ENCODE measurements at regions not wholly inside any gene's neighbourhood (a gene's known extent, or its start where the extent isn't known, plus 50 kb on each side); places are given as distances from the start of the nearest gene placed in this dataset.

GRCh38 chr3:95312650-95313049, 1249.8 kb downstream of the NSUN3 start:
- Mint-ChIP-seq H3K4me3 (no peak overlapping the region), H3K27ac (no peak overlapping the region), H3K36me3 (peaks cover 8% of the 10 kb centered on the region), H3K4me1 (no peaks in the 10 kb centered on the region), H3K9me3 (peaks cover 9 to 19% of the 10 kb centered on the region in 2 donors), H3K27me3 (ENCODE audit: low read depth in 2 of 2) (no peaks in the 10 kb centered on the region)
- no peaks in the 10 kb centered on the region for H3K27me3 ChIP-seq (ENCODE audit: control insufficient read depth, insufficient read depth, low read length)
- TF ChIP-seq, protein P1, sequence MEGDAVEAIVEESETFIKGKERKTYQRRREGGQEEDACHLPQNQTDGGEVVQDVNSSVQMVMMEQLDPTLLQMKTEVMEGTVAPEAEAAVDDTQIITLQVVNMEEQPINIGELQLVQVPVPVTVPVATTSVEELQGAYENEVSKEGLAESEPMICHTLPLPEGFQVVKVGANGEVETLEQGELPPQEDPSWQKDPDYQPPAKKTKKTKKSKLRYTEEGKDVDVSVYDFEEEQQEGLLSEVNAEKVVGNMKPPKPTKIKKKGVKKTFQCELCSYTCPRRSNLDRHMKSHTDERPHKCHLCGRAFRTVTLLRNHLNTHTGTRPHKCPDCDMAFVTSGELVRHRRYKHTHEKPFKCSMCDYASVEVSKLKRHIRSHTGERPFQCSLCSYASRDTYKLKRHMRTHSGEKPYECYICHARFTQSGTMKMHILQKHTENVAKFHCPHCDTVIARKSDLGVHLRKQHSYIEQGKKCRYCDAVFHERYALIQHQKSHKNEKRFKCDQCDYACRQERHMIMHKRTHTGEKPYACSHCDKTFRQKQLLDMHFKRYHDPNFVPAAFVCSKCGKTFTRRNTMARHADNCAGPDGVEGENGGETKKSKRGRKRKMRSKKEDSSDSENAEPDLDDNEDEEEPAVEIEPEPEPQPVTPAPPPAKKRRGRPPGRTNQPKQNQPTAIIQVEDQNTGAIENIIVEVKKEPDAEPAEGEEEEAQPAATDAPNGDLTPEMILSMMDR (IDR thresholded peaks at IDR 0.05), result no peak
- no peaks in the 10 kb centered on the region for H3K4me1 ChIP-seq (ENCODE audit: control insufficient read depth, insufficient read depth, low read length)
- ATAC-seq (no peak), DNase-seq (no peak)
- H3K4me3 ChIP-seq (ENCODE audit: low read length), result no peak overlapping the region
- peaks cover 5% of the 10 kb centered on the region for H3K9me3 ChIP-seq (ENCODE audit: control insufficient read depth, insufficient read depth, low read length)
- no peak overlapping the region for H3K27ac ChIP-seq (ENCODE audit: low read length)
- no peaks in the 10 kb centered on the region for H3K36me3 ChIP-seq (ENCODE audit: control insufficient read depth, insufficient read depth, low read length)
- intact Hi-C loops (cut with micrococcal nuclease), result no loop called here
- 72% methylated on average over 2 of the region's 3 CpGs for WGBS (ENCODE audit: insufficient coverage)

GRCh38 chr3:95319921-95320494, 1257.1 kb downstream of the NSUN3 start:
- no peak for ATAC-seq
- TF ChIP-seq, protein P1 (IDR thresholded peaks at IDR 0.05), result no peak
- H3K27me3 ChIP-seq (ENCODE audit: control insufficient read depth, insufficient read depth, low read length), result no peaks in the 10 kb centered on the region
- DNase-seq, result no peak
- H3K4me3 ChIP-seq (ENCODE audit: low read length), result no peak overlapping the region
- WGBS (ENCODE audit: insufficient coverage), result 59% methylated on average over 2 of the region's 3 CpGs
- no peak overlapping the region for H3K27ac Mint-ChIP-seq
- peaks cover 11 to 18% of the 10 kb centered on the region in 2 donors for H3K9me3 Mint-ChIP-seq
- no peaks in the 10 kb centered on the region for H3K36me3 Mint-ChIP-seq
- no peaks in the 10 kb centered on the region for H3K27me3 Mint-ChIP-seq (ENCODE audit: low read depth in 2 of 2)
- no peaks in the 10 kb centered on the region for H3K4me1 ChIP-seq (ENCODE audit: control insufficient read depth, insufficient read depth, low read length)
- H3K27ac ChIP-seq (ENCODE audit: low read length), result no peak overlapping the region
- H3K9me3 ChIP-seq (ENCODE audit: control insufficient read depth, insufficient read depth, low read length), result no peaks in the 10 kb centered on the region
- intact Hi-C loops (cut with micrococcal nuclease), result no loop called here
- H3K4me1 Mint-ChIP-seq, result no peaks in the 10 kb centered on the region
- H3K36me3 ChIP-seq (ENCODE audit: control insufficient read depth, insufficient read depth, low read length), result no peaks in the 10 kb centered on the region
- no peak overlapping the region for H3K4me3 Mint-ChIP-seq

GRCh38 chr3:95327478-95327877, 1264.6 kb downstream of the NSUN3 start:
- TF ChIP-seq, protein P1 (IDR thresholded peaks at IDR 0.05), result no peak
- Histone ChIP-seq H3K27ac (ENCODE audit: low read length) (no peak overlapping the region), H3K4me1 (ENCODE audit: control insufficient read depth, insufficient read depth, low read length) (no peaks in the 10 kb centered on the region), H3K27me3 (ENCODE audit: control insufficient read depth, insufficient read depth, low read length) (no peaks in the 10 kb centered on the region), H3K9me3 (ENCODE audit: control insufficient read depth, insufficient read depth, low read length) (peaks cover 15% of the 10 kb centered on the region), H3K4me3 (ENCODE audit: low read length) (no peak overlapping the region), H3K36me3 (ENCODE audit: control insufficient read depth, insufficient read depth, low read length) (no peaks in the 10 kb centered on the region)
- DNase-seq, result no peak
- H3K27ac Mint-ChIP-seq, result no peak overlapping the region
- no peaks in the 10 kb centered on the region for H3K36me3 Mint-ChIP-seq
- ATAC-seq, result no peak
- H3K27me3 Mint-ChIP-seq (ENCODE audit: low read depth in 2 of 2), result no peaks in the 10 kb centered on the region
- intact Hi-C loops (cut with micrococcal nuclease), result no loop called here
- WGBS (ENCODE audit: insufficient coverage), result 100% methylated on average over 1 of the region's 2 CpGs
- no peak overlapping the region for H3K4me3 Mint-ChIP-seq
- peaks cover 7 to 11% of the 10 kb centered on the region in 2 donors for H3K9me3 Mint-ChIP-seq
- H3K4me1 Mint-ChIP-seq, result no peaks in the 10 kb centered on the region

DNA sequence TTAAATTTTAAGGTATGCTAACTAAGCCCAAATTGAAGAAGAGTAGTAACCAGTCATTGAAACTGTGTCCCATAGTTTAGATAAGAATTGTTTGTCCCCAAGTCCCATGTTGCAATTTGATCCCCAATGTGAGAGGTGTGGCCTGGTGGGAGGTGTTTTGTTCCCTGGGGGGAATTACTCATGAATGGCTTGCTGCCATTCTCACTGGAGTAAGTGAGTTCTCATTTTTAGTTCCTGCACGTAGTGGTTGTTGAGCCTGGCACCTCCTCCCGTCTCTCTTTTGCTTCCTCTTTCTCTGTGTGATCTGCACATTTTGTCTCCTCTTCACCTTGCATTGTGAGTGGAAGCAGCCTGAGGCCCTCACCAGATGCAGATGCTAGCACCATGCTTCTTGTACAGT, 1271.0 kb downstream of the NSUN3 start:
- H3K27ac ChIP-seq (ENCODE audit: low read length), result no peak overlapping the region
- no peaks in the 10 kb centered on the region for H3K36me3 Mint-ChIP-seq
- ATAC-seq, result no peak
- TF ChIP-seq, protein P1 (IDR thresholded peaks at IDR 0.05), result no peak
- H3K27me3 ChIP-seq (ENCODE audit: control insufficient read depth, insufficient read depth, low read length), result no peaks in the 10 kb centered on the region
- H3K27me3 Mint-ChIP-seq (ENCODE audit: low read depth in 2 of 2), result no peaks in the 10 kb centered on the region
- H3K4me1 ChIP-seq (ENCODE audit: control insufficient read depth, insufficient read depth, low read length), result no peaks in the 10 kb centered on the region
- no peak overlapping the region for H3K27ac Mint-ChIP-seq
- WGBS (ENCODE audit: insufficient coverage), result 45% methylated on average over 2 of the region's 2 CpGs
- H3K36me3 ChIP-seq (ENCODE audit: control insufficient read depth, insufficient read depth, low read length), result no peaks in the 10 kb centered on the region
- H3K9me3 Mint-ChIP-seq, result peaks cover 9 to 17% of the 10 kb centered on the region in 2 donors
- intact Hi-C loops (cut with micrococcal nuclease), result no loop called here
- H3K4me1 Mint-ChIP-seq, result no peaks in the 10 kb centered on the region
- H3K4me3 ChIP-seq (ENCODE audit: low read length), result no peak overlapping the region
- no peak overlapping the region for H3K4me3 Mint-ChIP-seq
- DNase-seq, result no peak
- H3K9me3 ChIP-seq (ENCODE audit: control insufficient read depth, insufficient read depth, low read length), result peaks cover 15% of the 10 kb centered on the region

All from natural killer cell (primary cell).